ENCODE measurements at regions not wholly inside any gene's neighbourhood (a gene's known extent, or its start where the extent isn't known, plus 50 kb on each side); places are given as distances from the start of the nearest gene placed in this dataset.

- no peak for DNase-seq (ENCODE audit: low spot score)
Measured at GRCh38 chr3:72459588-72459987, 388.7 kb downstream of the SHQ1 start.

- DNase-seq (ENCODE audit: low spot score), result no peak
Measured at GRCh38 chr3:72458375-72458774, 389.9 kb downstream of the SHQ1 start.

DNA sequence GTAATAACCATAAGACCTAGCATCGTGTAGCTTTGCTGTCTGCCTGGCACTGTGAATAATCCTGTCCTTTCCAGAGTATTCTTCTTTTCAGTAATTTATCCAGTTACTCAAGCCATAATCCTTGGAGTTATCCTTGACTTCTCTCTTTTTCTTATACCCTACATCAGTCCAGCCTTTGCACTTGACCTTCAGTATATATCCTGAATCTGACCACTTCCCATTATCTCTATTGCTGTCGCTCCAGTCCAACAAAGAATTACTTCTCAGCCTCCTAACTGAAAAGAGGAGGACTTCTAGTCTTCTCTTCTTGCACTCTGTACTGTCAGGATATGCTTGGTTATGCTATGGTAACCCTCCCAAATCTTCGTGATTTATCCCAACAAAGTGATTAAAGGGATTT, 393.8 kb downstream of the SHQ1 start:
- no peak for DNase-seq (ENCODE audit: low spot score)

- DNase-seq (ENCODE audit: low spot score), result no peak
Measured at GRCh38 chr3:72453706-72454105, 394.5 kb downstream of the SHQ1 start.

- no peak for DNase-seq (ENCODE audit: low spot score)
Measured at GRCh38 chr3:72452745-72453144, 395.5 kb downstream of the SHQ1 start.

- DNase-seq (ENCODE audit: low spot score), result no peak
Measured at GRCh38 chr3:72451841-72452240, 396.4 kb downstream of the SHQ1 start.

DNA sequence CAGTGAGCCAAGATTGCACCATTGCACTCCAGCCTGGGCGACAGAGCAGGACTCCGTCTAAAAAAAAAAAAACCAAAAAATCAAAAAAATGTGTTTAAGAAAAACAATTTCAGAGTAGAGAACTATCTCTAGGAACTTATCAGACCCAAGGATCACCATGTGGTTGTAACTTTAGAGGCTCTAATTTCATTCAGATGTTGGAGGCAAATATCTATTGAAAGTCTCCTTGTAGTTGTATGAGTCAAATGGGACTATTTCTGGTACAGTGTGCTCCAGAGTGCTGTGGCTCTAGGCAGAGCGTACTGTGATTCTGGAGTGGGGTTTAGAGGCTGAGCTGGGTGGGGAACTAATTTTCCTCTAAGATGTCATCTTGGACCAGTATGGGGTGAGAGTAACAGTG, 398.7 kb downstream of the SHQ1 start:
- no peak for DNase-seq (ENCODE audit: low spot score)

GRCh38 chr3:72448858-72449257, 399.4 kb downstream of the SHQ1 start:
- DNase-seq (ENCODE audit: low spot score), result peak; percentile 15

- no peak for DNase-seq (ENCODE audit: low spot score)
Measured at GRCh38 chr3:72448375-72448823, 399.8 kb downstream of the SHQ1 start.

- DNase-seq (ENCODE audit: low spot score), result peak; percentile 93
Measured at GRCh38 chr3:72447059-72447946, 400.9 kb downstream of the SHQ1 start.

GRCh38 chr3:72446218-72447058, 401.8 kb downstream of the SHQ1 start, which contains the start of gene RYBP:
Gene RYBP (minus strand): TSS chr3:72446621.
- peak; percentile 48 for DNase-seq (ENCODE audit: low spot score)

GRCh38 chr3:72445827-72446217, 402.4 kb downstream of the SHQ1 start:
- DNase-seq (ENCODE audit: low spot score), result no peak

- DNase-seq (ENCODE audit: low spot score), result peak; percentile 29
Measured at GRCh38 chr3:72444656-72445223, 403.5 kb downstream of the SHQ1 start.

DNA sequence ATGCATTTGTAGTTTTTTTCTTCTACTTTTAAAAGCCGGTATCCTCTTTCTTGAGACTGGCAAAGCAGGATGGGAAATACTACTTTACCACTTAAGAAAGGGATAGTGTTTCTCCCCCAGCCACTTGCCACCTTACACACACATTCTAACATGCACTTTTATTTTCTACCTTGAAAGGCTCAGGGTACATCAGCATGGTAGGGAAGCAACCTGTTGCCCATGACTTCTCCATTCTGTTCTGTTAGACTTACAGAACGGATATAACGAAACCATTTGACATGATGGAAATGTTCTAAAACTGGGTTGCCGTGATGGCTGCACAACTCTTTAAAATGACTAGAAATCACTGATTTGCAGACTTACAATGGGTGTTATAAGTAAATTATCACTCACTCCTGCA, 405.5 kb downstream of the SHQ1 start:
- peak; percentile 8 for DNase-seq (ENCODE audit: low spot score)

DNA sequence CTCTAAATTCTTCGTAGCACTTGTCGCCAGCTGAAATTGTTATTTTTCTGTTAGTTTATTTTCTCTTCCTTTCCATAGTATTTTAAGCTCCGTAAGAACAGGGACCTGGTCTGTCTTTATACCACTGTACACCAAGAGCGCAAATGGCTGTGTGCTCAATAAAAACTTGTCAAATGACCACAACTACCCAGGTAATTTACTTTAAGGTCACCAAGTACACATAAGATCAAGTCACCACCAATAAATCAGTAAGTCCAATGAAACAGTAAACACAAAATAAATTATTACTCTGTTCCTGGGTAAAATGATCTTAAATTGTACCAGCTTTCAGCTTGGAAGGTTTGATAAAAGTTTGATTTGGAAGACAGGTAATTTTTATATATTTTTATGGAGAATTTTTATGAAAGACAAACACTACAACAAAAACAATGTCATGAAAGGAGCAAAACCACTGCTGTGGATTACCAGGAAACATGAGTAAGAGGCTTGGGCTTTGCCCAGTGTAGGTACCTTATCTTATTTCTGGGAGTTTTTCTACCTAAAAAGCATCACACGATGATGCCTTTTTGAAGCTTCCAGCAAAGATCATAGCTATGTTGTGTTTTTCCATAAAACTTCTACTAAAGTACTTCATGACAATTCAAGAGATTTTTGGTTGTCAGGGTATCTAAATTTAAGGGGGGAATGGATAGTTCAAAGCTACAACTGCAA, 406.8 kb downstream of the SHQ1 start:
- DNase-seq (ENCODE audit: low spot score), result peak; percentile 69

DNA sequence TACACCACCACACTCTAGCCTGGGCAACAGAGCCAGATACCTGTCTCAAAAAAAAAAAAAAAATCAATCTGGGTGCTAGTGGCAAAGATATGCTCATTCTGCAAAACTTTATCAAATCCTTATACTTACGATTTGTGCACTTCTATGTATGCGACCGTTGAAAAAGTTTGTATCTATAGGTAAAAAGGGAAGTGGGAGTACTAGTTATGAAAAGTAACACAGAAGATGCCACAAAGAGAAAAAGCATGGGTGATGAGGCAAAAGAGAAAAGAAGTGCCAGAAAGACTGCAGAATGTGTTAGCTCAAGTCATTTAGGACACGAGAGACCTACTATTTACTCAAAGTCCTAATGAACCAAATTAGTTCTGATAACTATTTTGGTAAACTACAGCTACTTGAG, 407.8 kb downstream of the SHQ1 start:
- DNase-seq (ENCODE audit: low spot score), result no peak

- peak; percentile 15 for DNase-seq (ENCODE audit: low spot score)
Measured at GRCh38 chr3:72439321-72440183, 408.7 kb downstream of the SHQ1 start.

- peak; percentile 16 for DNase-seq (ENCODE audit: low spot score)
Measured at GRCh38 chr3:72437661-72438406, 410.4 kb downstream of the SHQ1 start.

- DNase-seq (ENCODE audit: low spot score), result no peak
Measured at GRCh38 chr3:72436863-72437592, 411.2 kb downstream of the SHQ1 start.
